IMR-90 (cell line): ENCODE measurements at regions not wholly inside any gene's neighbourhood (a gene's known extent, or its start where the extent isn't known, plus 50 kb on each side); places are given as distances from the start of the nearest gene placed in this dataset.

ENCODE experiments used
- ATAC-seq: fragments of 200-7000 bp; cut with Tn5 transposase; 2 replicates; pipeline ENCODE4 v1.9.1; 2020; ENCODE audit warnings: low read depth, mild to moderate bottlenecking, moderate library complexity
- BruUV-seq: library from RNA; stranded (reverse); fragments of 400-500 nt; replicated peaks from 2 replicates; lab custom pipeline; 2021; lab: Mats Ljungman, UMichigan
- CTCF ChIA-PET: fragments of 300-600 bp; formaldehyde crosslinking; extraction: SDS; loops from one replicate; lab custom pipeline; 2021; ENCODE audit warnings: antibody characterized with exemption; lab: Yijun Ruan, JAX
- POLR2A ChIA-PET: fragments of 300-600 bp; sonication (Branson Sonifier 250); formaldehyde crosslinking; loops from one replicate; lab custom pipeline; 2022; ENCODE audit warnings: antibody characterized with exemption; ENCODE audit not compliant: unreplicated experiment; lab: Charles Lee
- DNase-seq: peaks from one replicate; pipeline ENCODE4 v3.0.0; 2013
- H2AFZ ChIP-seq: replicated peaks from 2 replicates; pipeline ENCODE3; 2013; ENCODE audit warnings: low read length, mild to moderate bottlenecking; ENCODE audit not compliant: poor library complexity
- H2AK5ac ChIP-seq: 2 replicates; pipeline ENCODE4 v1.6.1; 2013; ENCODE audit warnings: low read depth, low read length, inconsistent platforms
- H2AK9ac ChIP-seq: replicated peaks from 2 replicates; pipeline ENCODE3; 2013; ENCODE audit warnings: mild to moderate bottlenecking, low read depth, low read length, moderate library complexity; ENCODE audit not compliant: poor library complexity
- H2BK120ac ChIP-seq: 2 replicates; pipeline ENCODE4 v1.6.1; 2013; ENCODE audit warnings: low read depth, low read length, inconsistent platforms
- H2BK15ac ChIP-seq: 3 replicates; pipeline ENCODE4 v1.6.1; 2013; ENCODE audit warnings: low read depth, low read length, inconsistent platforms
- H2BK20ac ChIP-seq: 2 replicates; pipeline ENCODE4 v1.6.1; 2013; ENCODE audit warnings: low read depth, mild to moderate bottlenecking, inconsistent platforms, low read length, moderate library complexity
- H2BK5ac ChIP-seq: 2 replicates; pipeline ENCODE4 v1.6.1; 2013; ENCODE audit warnings: mild to moderate bottlenecking, low read depth, low read length, inconsistent platforms; ENCODE audit not compliant: poor library complexity, severe bottlenecking
- H3K14ac ChIP-seq: replicated peaks from 2 replicates; pipeline ENCODE4 v1.6.1; 2013; ENCODE audit warnings: low read depth, low read length, inconsistent platforms
- H3K18ac ChIP-seq: 2 replicates; pipeline ENCODE4 v1.6.1; 2013; ENCODE audit warnings: low read depth, low read length, control low read depth
- H3K23ac ChIP-seq: 2 replicates; pipeline ENCODE4 v1.6.1; 2013; ENCODE audit warnings: low read depth, low read length, inconsistent platforms
- H3K27ac ChIP-seq: 2 replicates; pipeline ENCODE4 v1.5.1; 2013; ENCODE audit warnings: mild to moderate bottlenecking, control low read depth, low read length; ENCODE audit not compliant: insufficient read depth
- H3K27me3 ChIP-seq: 2 replicates; pipeline ENCODE4 v1.6.1; 2013; ENCODE audit warnings: low read length; ENCODE audit not compliant: control insufficient read depth, insufficient read depth
- H3K36me3 ChIP-seq: 2 replicates; pipeline ENCODE4 v1.6.1; 2013; ENCODE audit warnings: low read length, mixed read lengths; ENCODE audit not compliant: control insufficient read depth, insufficient read depth
- H3K4ac ChIP-seq: 2 replicates; pipeline ENCODE4 v1.6.1; 2013; ENCODE audit warnings: low read depth, low read length, inconsistent platforms
- H3K4me1 ChIP-seq: 2 replicates; pipeline ENCODE4 v1.6.1; 2013; ENCODE audit warnings: low read length, mixed read lengths; ENCODE audit not compliant: control insufficient read depth, insufficient read depth
- H3K4me2 ChIP-seq: 2 replicates; pipeline ENCODE4 v1.6.1; 2013; ENCODE audit warnings: low read depth, mild to moderate bottlenecking, control low read depth, low read length, moderate library complexity
- H3K4me3 ChIP-seq: 2 replicates; pipeline ENCODE4 v1.5.1; 2013; ENCODE audit warnings: low read depth, mild to moderate bottlenecking, control low read depth, low read length, moderate library complexity; ENCODE audit not compliant: insufficient read depth
- H3K56ac ChIP-seq: 2 replicates; pipeline ENCODE4 v1.6.1; 2013; ENCODE audit warnings: low read length, inconsistent platforms; ENCODE audit not compliant: insufficient read depth; ENCODE audit errors: extremely low read depth
- H3K79me1 ChIP-seq, 2 experiments: 2 replicates each; pipeline ENCODE4 v1.6.1; 2013; ENCODE audit warnings: low read length in 2 of 2, inconsistent platforms in 1 of 2, low read depth in 1 of 2
- H3K9ac ChIP-seq: 2 replicates; pipeline ENCODE4 v1.6.1; 2013; ENCODE audit warnings: low read depth, low read length, control low read depth
- H3K9me1 ChIP-seq: 2 replicates; pipeline ENCODE4 v1.6.1; 2013; ENCODE audit warnings: low read length, inconsistent platforms; ENCODE audit not compliant: insufficient read depth
- H3K9me3 ChIP-seq: 2 replicates; pipeline ENCODE4 v1.6.1; 2013; ENCODE audit warnings: low read length; ENCODE audit not compliant: control insufficient read depth, insufficient read depth
- H4K20me1 ChIP-seq: 2 replicates; pipeline ENCODE4 v1.6.1; 2013; ENCODE audit warnings: low read length, inconsistent platforms; ENCODE audit not compliant: insufficient read depth
- H4K5ac ChIP-seq: 2 replicates; pipeline ENCODE4 v1.6.1; 2013; ENCODE audit warnings: mild to moderate bottlenecking, low read depth, low read length, control low read depth
- H4K8ac ChIP-seq, 2 experiments: 2 replicates each; pipeline ENCODE4 v1.6.1; 2013; ENCODE audit warnings: low read depth in 2 of 2, low read length in 2 of 2, control low read depth in 1 of 2, inconsistent platforms in 1 of 2
- H4K91ac ChIP-seq: 2 replicates; pipeline ENCODE4 v1.6.1; 2013; ENCODE audit warnings: low read depth, low read length, inconsistent platforms; ENCODE audit not compliant: insufficient read depth
- CEBPB ChIP-seq: IDR thresholded peaks from 2 replicates; pipeline ENCODE4 v1.6.1; 2012; ENCODE audit warnings: low read depth, low read length, improper control_type of control experiment
- NFE2L2 ChIP-seq: fragments of 150-350 bp; IDR thresholded peaks from 2 replicates; pipeline ENCODE4 v1.6.1; 2016; ENCODE audit warnings: low read depth, mild to moderate bottlenecking, low read length
- POLR2A ChIP-seq: IDR thresholded peaks from 2 replicates; pipeline ENCODE4 v1.6.1; 2012; ENCODE audit warnings: mild to moderate bottlenecking, low read depth, low read length
- RAD21 ChIP-seq: IDR thresholded peaks from 2 replicates; pipeline ENCODE4 v1.6.1; 2012; ENCODE audit warnings: low read length, improper control_type of control experiment
- SMC3 ChIP-seq: fragments of 150-350 bp; IDR thresholded peaks from 2 replicates; pipeline ENCODE4 v1.6.1; 2016; ENCODE audit warnings: low read depth, mild to moderate bottlenecking, antibody characterized with exemption, low read length, moderate library complexity
- WGBS, 2 experiments: methylation state at CpG; one replicate each; pipeline versions ENCODE4 v1.1.5 to v1.1.7; 2013; ENCODE audit warnings: missing lambda C conversion rate in 2 of 2; ENCODE audit not compliant: insufficient read length in 1 of 2; ENCODE audit errors: extremely low coverage in 2 of 2; 5-methylcytosine and 5-hydroxymethylcytosine counted together
- dilution Hi-C: fragments of 300-500 bp; cut with HindIII; formaldehyde crosslinking; loops from one replicate; pipeline ENCODE4 v1.14.3; 2018; ENCODE audit warnings: low sequenced_read_pairs; ENCODE audit not compliant: unreplicated experiment
- in situ Hi-C: fragments of 300-500 bp; cut with MboI; formaldehyde crosslinking; loops from 3 replicates; pipeline ENCODE4 v1.14.3; 2019; ENCODE audit warnings: low sequenced_read_pairs, inconsistent platforms, mixed read lengths
- intact Hi-C: fragments of 100-400 bp; cut with micrococcal nuclease; formaldehyde crosslinking; loops from 2 replicates; pipeline ENCODE4 v1.10.0; 2022
- TF ChIP-seq, protein P1 (sequence below): fragments of 150-350 bp; IDR thresholded peaks from 2 replicates; pipeline ENCODE4 v1.6.1; 2017; ENCODE audit warnings: mild to moderate bottlenecking, antibody characterized with exemption, low read length, low read depth
- TF ChIP-seq, protein P2 (sequence below): fragments of 150-350 bp; IDR thresholded peaks from 2 replicates; pipeline ENCODE4 v1.6.1; 2016; ENCODE audit warnings: low read depth, mild to moderate bottlenecking, low read length, moderate library complexity, borderline replicate concordance
- TF ChIP-seq, protein P3 (sequence below): conservative IDR thresholded peaks from 2 replicates; pipeline ENCODE4 v1.5.1; 2012; ENCODE audit warnings: mild to moderate bottlenecking, low read depth, low read length, improper control_type of control experiment

DNA sequence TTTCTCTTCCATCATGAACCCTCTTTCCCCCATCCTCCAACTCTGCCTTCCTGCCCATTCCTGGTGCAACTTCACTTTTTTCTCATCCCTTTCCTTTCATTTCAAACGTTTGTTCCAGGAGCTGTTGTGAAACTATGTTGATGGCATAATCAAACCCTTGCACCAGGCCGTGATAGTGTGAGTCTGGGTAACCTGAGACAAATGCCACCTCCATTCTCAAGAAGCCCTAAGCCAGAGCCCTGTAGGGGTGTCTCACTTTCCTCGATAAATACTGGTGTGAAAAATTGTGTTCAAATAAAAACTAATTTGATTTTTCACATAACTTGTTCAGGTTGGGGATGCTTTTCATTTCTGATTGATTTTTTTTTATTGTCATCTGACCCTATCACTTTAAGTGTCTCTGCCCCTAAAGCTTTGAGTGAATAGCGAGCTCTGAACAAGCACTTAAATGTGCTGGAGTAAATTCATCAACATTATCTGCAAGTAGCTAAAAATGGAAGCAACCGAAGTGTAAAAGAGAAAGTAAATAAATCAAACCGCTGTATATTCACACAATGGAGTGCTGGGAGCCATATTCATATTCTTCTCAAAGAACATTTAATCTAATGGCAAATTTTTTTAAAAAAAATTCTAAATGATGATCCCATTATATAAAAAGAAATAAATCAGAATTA lies 303.1 kb upstream of the CDYL start:
- H4K91ac ChIP-seq, result no peak overlapping the region
- H2BK120ac ChIP-seq, result no peak overlapping the region
- no CpG with 5 or more reads among the region's 6 CpGs for WGBS, 2 experiments
- H2BK20ac ChIP-seq, result no peak overlapping the region
- peaks cover 3% of the 10 kb centered on the region; the same call in 1 of the 2 replicates for H3K27me3 ChIP-seq
- TF ChIP-seq RAD21 (no peak), CEBPB (no peak), NFE2L2 (no peak), POLR2A (no peak), SMC3 (no peak)
- TF ChIP-seq, protein P1, sequence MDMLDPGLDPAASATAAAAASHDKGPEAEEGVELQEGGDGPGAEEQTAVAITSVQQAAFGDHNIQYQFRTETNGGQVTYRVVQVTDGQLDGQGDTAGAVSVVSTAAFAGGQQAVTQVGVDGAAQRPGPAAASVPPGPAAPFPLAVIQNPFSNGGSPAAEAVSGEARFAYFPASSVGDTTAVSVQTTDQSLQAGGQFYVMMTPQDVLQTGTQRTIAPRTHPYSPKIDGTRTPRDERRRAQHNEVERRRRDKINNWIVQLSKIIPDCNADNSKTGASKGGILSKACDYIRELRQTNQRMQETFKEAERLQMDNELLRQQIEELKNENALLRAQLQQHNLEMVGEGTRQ, result no peak
- TF ChIP-seq, protein P2, sequence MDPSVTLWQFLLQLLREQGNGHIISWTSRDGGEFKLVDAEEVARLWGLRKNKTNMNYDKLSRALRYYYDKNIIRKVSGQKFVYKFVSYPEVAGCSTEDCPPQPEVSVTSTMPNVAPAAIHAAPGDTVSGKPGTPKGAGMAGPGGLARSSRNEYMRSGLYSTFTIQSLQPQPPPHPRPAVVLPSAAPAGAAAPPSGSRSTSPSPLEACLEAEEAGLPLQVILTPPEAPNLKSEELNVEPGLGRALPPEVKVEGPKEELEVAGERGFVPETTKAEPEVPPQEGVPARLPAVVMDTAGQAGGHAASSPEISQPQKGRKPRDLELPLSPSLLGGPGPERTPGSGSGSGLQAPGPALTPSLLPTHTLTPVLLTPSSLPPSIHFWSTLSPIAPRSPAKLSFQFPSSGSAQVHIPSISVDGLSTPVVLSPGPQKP, result no peak
- TF ChIP-seq, protein P3, sequence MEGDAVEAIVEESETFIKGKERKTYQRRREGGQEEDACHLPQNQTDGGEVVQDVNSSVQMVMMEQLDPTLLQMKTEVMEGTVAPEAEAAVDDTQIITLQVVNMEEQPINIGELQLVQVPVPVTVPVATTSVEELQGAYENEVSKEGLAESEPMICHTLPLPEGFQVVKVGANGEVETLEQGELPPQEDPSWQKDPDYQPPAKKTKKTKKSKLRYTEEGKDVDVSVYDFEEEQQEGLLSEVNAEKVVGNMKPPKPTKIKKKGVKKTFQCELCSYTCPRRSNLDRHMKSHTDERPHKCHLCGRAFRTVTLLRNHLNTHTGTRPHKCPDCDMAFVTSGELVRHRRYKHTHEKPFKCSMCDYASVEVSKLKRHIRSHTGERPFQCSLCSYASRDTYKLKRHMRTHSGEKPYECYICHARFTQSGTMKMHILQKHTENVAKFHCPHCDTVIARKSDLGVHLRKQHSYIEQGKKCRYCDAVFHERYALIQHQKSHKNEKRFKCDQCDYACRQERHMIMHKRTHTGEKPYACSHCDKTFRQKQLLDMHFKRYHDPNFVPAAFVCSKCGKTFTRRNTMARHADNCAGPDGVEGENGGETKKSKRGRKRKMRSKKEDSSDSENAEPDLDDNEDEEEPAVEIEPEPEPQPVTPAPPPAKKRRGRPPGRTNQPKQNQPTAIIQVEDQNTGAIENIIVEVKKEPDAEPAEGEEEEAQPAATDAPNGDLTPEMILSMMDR, result no peak
- H3K36me3 ChIP-seq, result no peaks in the 10 kb centered on the region
- CTCF ChIA-PET, result interaction anchor here (1.3 kb wide), 1 partner anchor 79 kb away, joined by 4 read pairs; no protein-coding TSS in a partner anchor
- no peaks in the 10 kb centered on the region for H3K79me1 ChIP-seq
- peaks cover 17% of the 10 kb centered on the region for H3K9me3 ChIP-seq
- no peak overlapping the region for H2BK15ac ChIP-seq
- no peak overlapping the region for H2AK9ac ChIP-seq
- H4K5ac ChIP-seq, result no peak overlapping the region
- POLR2A ChIA-PET, result no interaction called here
- ATAC-seq, result no peak
- no peaks in the 10 kb centered on the region for H3K9me1 ChIP-seq
- H2AK5ac ChIP-seq, result no peak overlapping the region
- no peak overlapping the region for H3K23ac ChIP-seq
- no TSS peak for BruUV-seq
- no peak overlapping the region for H3K4ac ChIP-seq
- no peaks in the 10 kb centered on the region for H3K4me1 ChIP-seq
- intact Hi-C loops (no loop called here), dilution Hi-C loops (no loop called here), in situ Hi-C loops (no loop called here)
- H3K27ac ChIP-seq, result no peak overlapping the region
- H2BK5ac ChIP-seq, result no peak overlapping the region
- H3K56ac ChIP-seq, result no peak overlapping the region
- H3K4me2 ChIP-seq, result no peak overlapping the region
- DNase-seq, result no peak
- H3K18ac ChIP-seq, result no peak overlapping the region
- H3K14ac ChIP-seq, result no peak overlapping the region
- H3K4me3 ChIP-seq, result no peak overlapping the region
- no peaks in the 10 kb centered on the region for H4K20me1 ChIP-seq
- no peak overlapping the region for H2AFZ ChIP-seq
- H4K8ac ChIP-seq, result no peak overlapping the region
- no peak overlapping the region for H3K9ac ChIP-seq
